ENCODE measurements at regions not wholly inside any gene's neighbourhood (a gene's known extent, or its start where the extent isn't known, plus 50 kb on each side); places are given as distances from the start of the nearest gene placed in this dataset.

- no peak for TF ChIP-seq SNAI2 (CRISPR knock-in tag; IDR thresholded peaks at IDR 0.05)
- no peak for TF ChIP-seq ZFP3 (CRISPR knock-in tag; IDR thresholded peaks at IDR 0.05)
- no peak for TF ChIP-seq TSHZ2 (CRISPR knock-in tag; IDR thresholded peaks at IDR 0.05)
Measured at GRCh38 chr17:55575058-55575636, 63.9 kb upstream of the SMIM36 start.

All from SK-N-SH treated with all-trans-retinoic acid at 6 μM for 48 hours (cell line).